Smooth muscle cell (in vitro differentiated cells): ENCODE measurements at regions not wholly inside any gene's neighbourhood (a gene's known extent, or its start where the extent isn't known, plus 50 kb on each side); places are given as distances from the start of the nearest gene placed in this dataset.
A peak's percentile ranks its signal among the peaks of the same experiment; 100 is the strongest.

Source experiments
- DNase-seq: peaks from one replicate; lab custom pipeline; 2025; ENCODE audit not compliant: unreplicated experiment; lab: John Stamatoyannopoulos, UW
- H2AFZ ChIP-seq: fragments of 200-600 bp; sonication (generic); 2 replicates; pipeline ENCODE4 v1.6.0; 2016; ENCODE audit warnings: antibody characterized with exemption, low read depth, mild to moderate bottlenecking
- H3F3A ChIP-seq: fragments of 200-600 bp; sonication (generic); 2 replicates; pipeline ENCODE4 v1.6.0; 2017; ENCODE audit warnings: antibody characterized with exemption, low read depth
- H3K27ac ChIP-seq: fragments of 200-600 bp; sonication (generic); 2 replicates; pipeline ENCODE4 v1.5.1; 2016; ENCODE audit warnings: low read depth, mild to moderate bottlenecking
- H3K27me3 ChIP-seq: fragments of 200-600 bp; sonication (generic); 2 replicates; pipeline ENCODE4 v1.6.1; 2016; ENCODE audit warnings: low read depth, mild to moderate bottlenecking
- H3K36me3 ChIP-seq: fragments of 200-600 bp; sonication (generic); 2 replicates; pipeline ENCODE4 v1.5.1; 2016; ENCODE audit warnings: low read depth
- H3K4me1 ChIP-seq: fragments of 200-600 bp; sonication (generic); 2 replicates; pipeline ENCODE4 v1.5.1; 2016; ENCODE audit warnings: low read depth
- H3K4me2 ChIP-seq: fragments of 200-600 bp; sonication (generic); 2 replicates; pipeline ENCODE4 v1.6.0; 2016; ENCODE audit warnings: mild to moderate bottlenecking
- H3K4me3 ChIP-seq: fragments of 200-600 bp; sonication (generic); 2 replicates; pipeline ENCODE4 v1.5.1; 2016; ENCODE audit warnings: mild to moderate bottlenecking
- H3K79me2 ChIP-seq: fragments of 200-600 bp; sonication (generic); 2 replicates; pipeline ENCODE4 v1.6.0; 2016; ENCODE audit warnings: low read depth, mild to moderate bottlenecking
- H3K9ac ChIP-seq: fragments of 200-600 bp; sonication (generic); 2 replicates; pipeline ENCODE4 v1.6.0; 2016; ENCODE audit warnings: low read depth
- H3K9me3 ChIP-seq: fragments of 200-600 bp; sonication (generic); replicated peaks from 2 replicates; pipeline ENCODE4 v1.5.1; 2016; ENCODE audit warnings: low read depth
- H4K20me1 ChIP-seq: fragments of 200-600 bp; sonication (generic); 2 replicates; pipeline ENCODE4 v1.6.0; 2016; ENCODE audit warnings: low read depth
- CTCF ChIP-seq: fragments of 200-600 bp; sonication (generic); IDR thresholded peaks from 2 replicates; pipeline ENCODE4 v1.5.1; 2017; ENCODE audit warnings: borderline replicate concordance, mild to moderate bottlenecking, antibody characterized with exemption; ENCODE audit not compliant: insufficient read depth, poor library complexity, severe bottlenecking
- WGBS: methylation state at CpG from one replicate; pipeline ENCODE4 v1.1.7; 2016; ENCODE audit warnings: low lambda C conversion rate; 5-methylcytosine and 5-hydroxymethylcytosine counted together

GRCh38 chr10:80700760-80701444 lies 163.2 kb downstream of the SH2D4B start:
- Histone ChIP-seq H3K4me1 (no peaks in the 10 kb centered on the region), H3F3A (no peaks in the 10 kb centered on the region), H3K4me3 (no peak overlapping the region), H3K27ac (no peak overlapping the region), H3K79me2 (no peaks in the 10 kb centered on the region), H3K4me2 (no peak overlapping the region), H3K27me3 (no peaks in the 10 kb centered on the region), H3K9me3 (no peaks in the 10 kb centered on the region), H4K20me1 (no peaks in the 10 kb centered on the region), H2AFZ (no peak overlapping the region), H3K9ac (no peak overlapping the region), H3K36me3 (no peaks in the 10 kb centered on the region)
- 80% methylated on average over 8 of the region's 8 CpGs for WGBS
- no peak for TF ChIP-seq CTCF
- no peak for DNase-seq

- H3K4me1 ChIP-seq, result no peaks in the 10 kb centered on the region
- no peak overlapping the region for H3K4me3 ChIP-seq
- H3K9me3 ChIP-seq, result no peaks in the 10 kb centered on the region
- no peak overlapping the region for H3K9ac ChIP-seq
- H4K20me1 ChIP-seq, result no peaks in the 10 kb centered on the region
- H3K27me3 ChIP-seq, result no peaks in the 10 kb centered on the region
- TF ChIP-seq CTCF, result no peak
- H3K36me3 ChIP-seq, result no peaks in the 10 kb centered on the region
- no peak for DNase-seq
- no peaks in the 10 kb centered on the region for H3F3A ChIP-seq
- H3K4me2 ChIP-seq, result no peak overlapping the region
- H2AFZ ChIP-seq, result no peak overlapping the region
- no peaks in the 10 kb centered on the region for H3K79me2 ChIP-seq
- H3K27ac ChIP-seq, result no peak overlapping the region
- 96% methylated on average over 2 of the region's 2 CpGs for WGBS
Observed at GRCh38 chr10:80701706-80702105, 164.0 kb downstream of the SH2D4B start.

- no peaks in the 10 kb centered on the region for H3K4me1 ChIP-seq
- H3K4me2 ChIP-seq, result no peak overlapping the region
- no peaks in the 10 kb centered on the region for H4K20me1 ChIP-seq
- H3K79me2 ChIP-seq, result no peaks in the 10 kb centered on the region
- H3K36me3 ChIP-seq, result no peaks in the 10 kb centered on the region
- no peaks in the 10 kb centered on the region for H3K9me3 ChIP-seq
- no peak for TF ChIP-seq CTCF
- DNase-seq, result no peak
- H2AFZ ChIP-seq, result peak overlapping the region; percentile 23
- H3K27me3 ChIP-seq, result no peaks in the 10 kb centered on the region
- H3K4me3 ChIP-seq, result no peak overlapping the region
- no peaks in the 10 kb centered on the region for H3F3A ChIP-seq
- WGBS, result 38% methylated on average over 6 of the region's 6 CpGs
- no peak overlapping the region for H3K27ac ChIP-seq
- no peak overlapping the region for H3K9ac ChIP-seq
Observed at GRCh38 chr10:80702143-80702542, 164.4 kb downstream of the SH2D4B start.

- Histone ChIP-seq H3K4me3 (no peak overlapping the region), H3K9me3 (no peaks in the 10 kb centered on the region), H2AFZ (no peak overlapping the region), H3K4me1 (no peaks in the 10 kb centered on the region), H3K9ac (no peak overlapping the region), H4K20me1 (no peaks in the 10 kb centered on the region), H3K79me2 (no peaks in the 10 kb centered on the region), H3K4me2 (no peak overlapping the region), H3F3A (no peaks in the 10 kb centered on the region), H3K27ac (no peak overlapping the region), H3K36me3 (no peaks in the 10 kb centered on the region), H3K27me3 (no peaks in the 10 kb centered on the region)
- no peak for TF ChIP-seq CTCF
- no peak for DNase-seq
Observed at GRCh38 chr10:80705899-80706298, 168.2 kb downstream of the SH2D4B start.
